ENCODE measurements at regions not wholly inside any gene's neighbourhood (a gene's known extent, or its start where the extent isn't known, plus 50 kb on each side); places are given as distances from the start of the nearest gene placed in this dataset.

GRCh38 chr4:166628454-166628853 lies 605.8 kb downstream of the SPOCK3 start:
- CTCF ChIA-PET, result no interaction called here
- no TSS peak for BruUV-seq (replicated peaks)
- intact Hi-C loops (cut with micrococcal nuclease; ENCODE audit: unreplicated experiment), result no loop called here
- Histone ChIP-seq H3K4me3 (ENCODE audit: low read depth, low read length, poor library complexity, severe bottlenecking) (no peak overlapping the region), H3K9me3 (ENCODE audit: low read depth, low read length, poor library complexity, severe bottlenecking) (no peaks in the 10 kb centered on the region), H3K36me3 (ENCODE audit: insufficient read depth, low read length, poor library complexity, severe bottlenecking) (no peaks in the 10 kb centered on the region), H3K27ac (ENCODE audit: low read depth, low read length, poor library complexity, severe bottlenecking) (no peak overlapping the region), H3K4me1 (ENCODE audit: insufficient read depth, low read length, poor library complexity, severe bottlenecking) (no peaks in the 10 kb centered on the region), H3K27me3 (replicated peaks; ENCODE audit: insufficient read depth, low read depth, low read length, poor library complexity) (no peaks in the 10 kb centered on the region)
- TF ChIP-seq CTCF (conservative IDR thresholded peaks at IDR 0.05; ENCODE audit: low read depth, low read length) (no peak), EZH2 (IDR thresholded peaks at IDR 0.05; ENCODE audit: borderline replicate concordance, low read depth, low read length, poor library complexity, severe bottlenecking) (no peak)
- POLR2A ChIA-PET (ENCODE audit: low non-redundant PET), result no interaction called here
- DNase-seq (ENCODE audit: low spot score), result no peak

DNA sequence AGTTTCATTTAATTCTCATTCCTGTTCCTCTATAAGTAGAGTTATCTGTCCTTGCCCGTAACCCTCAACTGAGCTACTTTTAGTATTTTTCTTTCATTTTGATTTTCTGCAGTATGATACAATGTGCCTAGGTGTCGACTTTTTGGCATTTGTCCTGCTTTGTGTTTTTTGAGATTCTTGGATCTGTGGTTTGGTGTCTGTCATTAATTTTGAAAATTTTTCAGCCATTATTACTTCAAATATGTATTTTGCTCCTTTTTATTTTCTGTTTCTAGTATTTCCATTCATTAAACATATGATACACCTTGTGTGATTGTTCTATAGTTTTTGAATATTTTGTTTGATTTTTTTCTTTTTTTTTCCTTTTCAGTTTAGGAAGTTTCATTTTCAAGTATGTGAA lies 598.9 kb downstream of the SPOCK3 start:
- POLR2A ChIA-PET (ENCODE audit: low non-redundant PET), result no interaction called here
- no peak for DNase-seq (ENCODE audit: low spot score)
- H3K9me3 ChIP-seq (ENCODE audit: low read depth, low read length, poor library complexity, severe bottlenecking), result peaks cover 9% of the 10 kb centered on the region
- no TSS peak for BruUV-seq (replicated peaks)
- CTCF ChIA-PET, result no interaction called here
- intact Hi-C loops (cut with micrococcal nuclease; ENCODE audit: unreplicated experiment), result no loop called here
- no peaks in the 10 kb centered on the region for H3K27me3 ChIP-seq (replicated peaks; ENCODE audit: insufficient read depth, low read depth, low read length, poor library complexity)
- H3K4me1 ChIP-seq (ENCODE audit: insufficient read depth, low read length, poor library complexity, severe bottlenecking), result no peaks in the 10 kb centered on the region
- H3K36me3 ChIP-seq (ENCODE audit: insufficient read depth, low read length, poor library complexity, severe bottlenecking), result no peaks in the 10 kb centered on the region
- H3K4me3 ChIP-seq (ENCODE audit: low read depth, low read length, poor library complexity, severe bottlenecking), result no peak overlapping the region
- TF ChIP-seq EZH2 (IDR thresholded peaks at IDR 0.05; ENCODE audit: borderline replicate concordance, low read depth, low read length, poor library complexity, severe bottlenecking) (no peak), CTCF (conservative IDR thresholded peaks at IDR 0.05; ENCODE audit: low read depth, low read length) (no peak)
- no peak overlapping the region for H3K27ac ChIP-seq (ENCODE audit: low read depth, low read length, poor library complexity, severe bottlenecking)

DNA sequence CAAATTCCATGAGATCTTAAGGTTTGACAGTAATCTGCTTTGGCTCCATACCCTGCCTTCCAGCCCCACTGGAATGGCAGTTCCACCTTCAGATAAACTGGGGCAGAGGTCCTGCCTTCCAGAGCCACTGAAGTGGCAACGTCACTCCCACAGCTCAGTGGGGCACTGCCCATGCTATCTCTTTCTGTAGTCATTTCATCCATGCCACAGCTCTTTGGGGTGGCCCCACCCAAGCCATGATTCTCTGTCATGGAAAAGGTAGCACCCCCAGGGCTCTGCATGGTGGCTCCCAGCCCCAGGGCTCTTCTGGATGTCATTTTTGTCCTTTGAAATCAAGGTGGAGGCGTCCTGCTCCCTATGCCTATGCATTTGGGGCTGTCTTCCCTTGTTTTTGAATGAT lies 596.5 kb downstream of the SPOCK3 start:
- no TSS peak for BruUV-seq (replicated peaks)
- Histone ChIP-seq H3K27ac (ENCODE audit: low read depth, low read length, poor library complexity, severe bottlenecking) (no peak overlapping the region), H3K4me1 (ENCODE audit: insufficient read depth, low read length, poor library complexity, severe bottlenecking) (no peaks in the 10 kb centered on the region), H3K9me3 (ENCODE audit: low read depth, low read length, poor library complexity, severe bottlenecking) (peaks cover 9% of the 10 kb centered on the region), H3K4me3 (ENCODE audit: low read depth, low read length, poor library complexity, severe bottlenecking) (no peak overlapping the region), H3K36me3 (ENCODE audit: insufficient read depth, low read length, poor library complexity, severe bottlenecking) (no peaks in the 10 kb centered on the region), H3K27me3 (replicated peaks; ENCODE audit: insufficient read depth, low read depth, low read length, poor library complexity) (no peaks in the 10 kb centered on the region)
- ChIA-PET POLR2A (ENCODE audit: low non-redundant PET) (no interaction called here), CTCF (no interaction called here)
- DNase-seq (ENCODE audit: low spot score), result no peak
- intact Hi-C loops (cut with micrococcal nuclease; ENCODE audit: unreplicated experiment), result no loop called here
- no peak for TF ChIP-seq CTCF (conservative IDR thresholded peaks at IDR 0.05; ENCODE audit: low read depth, low read length)
- no peak for TF ChIP-seq EZH2 (IDR thresholded peaks at IDR 0.05; ENCODE audit: borderline replicate concordance, low read depth, low read length, poor library complexity, severe bottlenecking)
